DMS79 (cell line): ENCODE measurements at regions not wholly inside any gene's neighbourhood (a gene's known extent, or its start where the extent isn't known, plus 50 kb on each side); places are given as distances from the start of the nearest gene placed in this dataset.

Source experiments
- DNase-seq: peaks from one replicate; lab custom pipeline; 2025; lab: John Stamatoyannopoulos, UW

DNA sequence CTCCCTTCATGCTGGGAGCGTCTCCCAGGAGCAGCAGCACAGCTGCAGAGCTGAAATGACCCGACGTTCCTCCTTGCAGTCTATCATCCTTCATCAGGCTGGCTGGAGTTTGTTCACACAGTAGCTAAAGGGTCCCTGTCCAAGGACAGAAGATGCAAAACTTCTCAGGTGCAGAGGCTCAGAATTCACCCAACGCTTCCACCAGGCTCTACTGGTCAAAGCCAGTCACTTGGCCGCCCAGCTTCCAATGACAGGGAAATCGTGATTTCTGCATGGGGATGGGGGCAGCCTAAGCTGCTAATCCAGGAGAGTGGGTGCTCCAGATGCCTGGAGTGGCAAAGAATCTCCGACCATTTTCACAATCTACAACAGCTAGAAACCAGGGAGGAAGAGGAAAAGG, 97.0 kb upstream of the SALL3 start:
- no peak for DNase-seq

DNA sequence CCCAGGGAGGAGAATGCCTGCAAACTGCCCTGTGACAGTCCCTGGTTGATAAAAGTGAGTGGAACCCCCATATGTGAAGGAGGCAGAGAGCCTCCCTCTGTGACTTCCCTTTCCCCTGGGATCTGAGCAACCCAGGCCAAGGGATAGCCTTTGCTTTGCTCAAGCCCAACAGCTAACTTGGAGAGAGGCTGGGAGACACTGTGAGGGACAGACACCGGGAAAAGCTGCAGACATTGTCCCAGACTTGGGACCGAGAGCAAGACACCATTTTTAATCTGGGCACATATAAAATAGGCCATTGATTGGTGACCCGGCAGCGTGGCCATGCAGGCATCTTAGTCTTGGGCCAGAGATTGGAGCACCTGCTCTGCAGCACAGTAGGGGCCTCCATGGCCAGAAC, 96.1 kb upstream of the SALL3 start:
- no peak for DNase-seq

DNA sequence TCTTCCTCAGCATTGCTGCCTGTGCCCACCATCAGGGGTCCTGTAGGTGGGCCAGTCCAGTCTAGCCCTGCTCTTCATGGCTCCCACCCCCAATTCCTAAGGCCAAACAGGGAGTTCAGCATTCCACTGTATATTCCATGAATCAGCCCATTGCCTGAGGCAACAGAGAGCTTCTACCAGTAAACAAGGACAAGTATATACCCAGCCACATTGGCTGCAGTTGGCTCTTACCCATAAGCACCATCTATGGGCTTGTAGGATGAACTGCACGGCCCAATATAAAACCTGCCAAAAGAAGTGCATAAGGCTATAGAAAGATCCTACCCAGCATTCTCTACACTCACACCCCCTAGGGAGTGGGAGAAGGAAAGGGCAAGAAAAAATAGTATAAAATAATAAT, 95.1 kb upstream of the SALL3 start:
- DNase-seq = no peak

DNA sequence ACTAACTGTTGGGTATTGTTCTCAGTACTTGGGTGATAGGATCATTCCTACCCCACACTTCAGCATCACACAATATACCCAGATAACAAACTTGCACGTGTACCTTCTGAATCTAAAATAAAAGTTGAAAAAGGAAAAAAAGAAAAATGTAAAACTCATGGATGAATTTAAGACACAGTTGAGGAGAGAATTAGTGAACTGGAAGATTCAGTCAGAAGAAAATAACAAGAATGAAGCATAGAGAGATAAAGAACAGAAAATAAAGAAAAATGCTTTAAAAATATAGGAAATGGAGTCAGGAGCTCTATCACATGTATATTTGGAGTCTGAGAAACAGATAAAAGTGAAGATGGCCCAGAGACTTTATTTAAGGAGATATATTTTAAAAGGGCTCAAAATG, 90.4 kb upstream of the SALL3 start:
- no peak for DNase-seq

DNA sequence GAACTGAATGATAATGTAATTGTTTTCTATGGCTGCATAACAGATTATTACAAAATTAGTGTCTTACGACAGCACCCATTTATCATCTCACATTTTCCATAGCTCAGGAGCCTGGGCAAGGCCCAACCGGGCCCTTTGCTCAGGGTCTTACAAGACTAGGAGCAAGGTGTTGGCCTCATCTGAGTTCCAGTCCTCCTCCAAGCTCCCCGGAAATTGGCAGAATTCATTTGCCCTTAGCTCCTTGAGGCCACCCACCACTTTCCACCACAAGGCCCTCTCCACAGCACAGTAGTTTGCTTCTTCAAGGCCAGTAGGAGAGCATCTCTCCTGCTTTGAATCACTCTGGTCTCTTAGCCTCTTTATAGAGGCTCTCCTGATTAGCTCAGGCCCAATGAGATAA, 89.2 kb upstream of the SALL3 start:
- DNase-seq = no peak

DNA sequence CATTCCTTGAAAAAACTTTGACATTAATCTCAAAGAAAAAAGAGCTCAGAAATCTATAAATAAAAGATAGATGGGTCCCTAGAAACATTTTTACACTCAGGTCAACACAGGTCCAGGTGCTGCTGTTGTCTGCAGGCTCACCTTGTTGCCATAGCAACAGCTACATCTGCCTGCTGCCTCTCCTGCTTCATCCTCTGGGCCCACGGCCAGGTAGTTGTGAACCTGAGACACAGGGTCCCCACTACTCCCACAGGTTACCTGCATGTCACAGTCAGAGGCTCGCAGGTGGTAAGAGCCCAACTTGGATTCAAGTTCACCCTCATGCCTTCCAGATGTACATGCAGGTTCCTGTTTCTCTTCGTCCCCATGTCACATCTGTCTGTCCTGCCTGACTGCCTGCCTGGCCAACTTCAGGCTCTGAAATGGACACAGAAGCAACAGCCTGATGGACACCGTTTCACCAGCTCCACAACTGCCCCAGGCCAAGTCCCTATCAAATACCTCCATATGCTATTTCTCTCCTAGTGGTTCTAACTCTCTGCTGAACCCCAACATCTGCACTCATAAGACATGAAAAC, 88.3 kb upstream of the SALL3 start:
- DNase-seq = no peak

DNA sequence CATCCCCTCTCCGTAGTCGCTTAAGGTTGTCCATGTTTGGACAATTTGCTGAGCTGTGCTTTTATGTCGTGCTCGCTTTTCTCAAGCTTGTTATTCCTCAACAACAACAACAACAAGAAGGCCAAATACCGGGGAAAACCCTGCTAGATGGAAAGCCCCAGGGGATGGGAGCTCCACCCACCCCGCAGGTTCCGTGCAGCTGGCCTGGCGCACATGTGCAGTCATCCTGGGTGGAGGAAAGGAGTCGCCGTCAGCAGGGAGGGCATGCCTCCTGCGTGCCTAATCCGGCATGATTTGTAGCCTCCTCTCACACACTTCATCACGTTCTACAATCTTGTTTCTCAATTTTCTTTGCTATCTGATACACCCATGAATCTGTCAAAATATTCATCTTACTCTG, 87.4 kb upstream of the SALL3 start:
- no peak for DNase-seq

DNA sequence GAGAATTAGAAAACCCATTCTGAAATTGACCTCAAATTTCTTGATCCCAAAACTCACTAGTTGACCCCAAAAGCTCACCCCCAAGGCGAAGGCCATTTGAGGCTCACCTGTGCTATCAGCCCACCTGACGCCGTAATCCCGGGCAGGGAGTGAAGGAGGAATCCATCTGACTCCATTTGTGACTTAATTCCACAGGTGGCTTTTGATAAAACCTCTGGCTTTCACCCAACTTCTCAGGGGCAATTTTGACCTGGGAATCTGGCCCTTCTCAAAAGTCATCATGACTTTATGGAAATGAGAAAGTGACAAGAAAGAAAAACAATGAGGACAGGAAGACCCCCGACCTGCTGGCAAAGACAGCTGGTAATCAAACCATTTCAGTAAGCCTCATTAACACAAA, 86.9 kb upstream of the SALL3 start:
- no peak for DNase-seq

DNA sequence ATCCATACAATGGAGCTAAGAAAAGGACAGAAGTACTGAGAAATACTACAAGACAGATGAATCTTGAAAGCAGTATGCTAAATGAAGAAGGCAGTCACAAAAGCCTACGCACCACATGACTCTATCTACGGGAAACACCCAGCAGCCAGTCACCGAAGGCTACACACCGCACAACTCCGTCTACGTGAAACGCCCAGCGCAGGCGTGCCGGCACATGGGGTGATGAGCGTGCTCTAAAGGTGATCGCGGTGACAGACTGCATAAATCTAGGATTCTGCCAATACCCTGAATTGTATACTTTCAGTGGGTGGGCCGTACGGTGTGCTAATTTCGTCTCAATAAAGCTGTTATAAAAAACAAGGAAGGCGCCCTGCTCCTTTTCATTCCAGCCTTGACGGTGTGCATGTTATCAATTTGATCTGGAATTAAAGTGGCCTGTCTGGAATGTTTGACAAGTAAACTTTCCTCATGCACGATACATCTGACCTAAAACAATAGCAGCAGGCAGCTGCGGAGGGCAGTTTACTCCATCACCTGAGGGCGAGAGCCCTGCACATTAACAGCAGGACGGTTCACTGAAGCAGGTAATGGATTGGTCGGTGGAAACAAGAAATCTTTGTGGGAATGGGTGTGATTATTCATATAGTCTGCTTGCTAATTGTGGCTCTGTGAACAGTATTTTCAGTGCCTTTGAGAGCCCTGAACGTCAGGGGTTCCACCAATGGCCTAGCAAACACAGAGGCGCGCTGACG, 86.2 kb upstream of the SALL3 start:
- DNase-seq = no peak

DNA sequence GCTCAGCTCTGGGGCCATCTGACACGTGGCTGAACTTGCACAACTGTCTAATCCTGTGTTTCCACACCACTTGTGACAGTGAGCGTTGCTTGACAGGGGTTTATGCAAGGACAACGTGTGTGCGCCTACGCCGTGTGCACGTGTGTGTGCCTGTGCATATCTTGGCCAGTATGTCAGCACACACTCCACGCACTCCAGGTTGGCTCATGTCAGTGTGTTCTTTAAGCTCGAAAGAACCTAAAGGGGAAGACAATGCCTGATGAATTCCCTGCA, 85.6 kb upstream of the SALL3 start:
- DNase-seq = no peak

DNA sequence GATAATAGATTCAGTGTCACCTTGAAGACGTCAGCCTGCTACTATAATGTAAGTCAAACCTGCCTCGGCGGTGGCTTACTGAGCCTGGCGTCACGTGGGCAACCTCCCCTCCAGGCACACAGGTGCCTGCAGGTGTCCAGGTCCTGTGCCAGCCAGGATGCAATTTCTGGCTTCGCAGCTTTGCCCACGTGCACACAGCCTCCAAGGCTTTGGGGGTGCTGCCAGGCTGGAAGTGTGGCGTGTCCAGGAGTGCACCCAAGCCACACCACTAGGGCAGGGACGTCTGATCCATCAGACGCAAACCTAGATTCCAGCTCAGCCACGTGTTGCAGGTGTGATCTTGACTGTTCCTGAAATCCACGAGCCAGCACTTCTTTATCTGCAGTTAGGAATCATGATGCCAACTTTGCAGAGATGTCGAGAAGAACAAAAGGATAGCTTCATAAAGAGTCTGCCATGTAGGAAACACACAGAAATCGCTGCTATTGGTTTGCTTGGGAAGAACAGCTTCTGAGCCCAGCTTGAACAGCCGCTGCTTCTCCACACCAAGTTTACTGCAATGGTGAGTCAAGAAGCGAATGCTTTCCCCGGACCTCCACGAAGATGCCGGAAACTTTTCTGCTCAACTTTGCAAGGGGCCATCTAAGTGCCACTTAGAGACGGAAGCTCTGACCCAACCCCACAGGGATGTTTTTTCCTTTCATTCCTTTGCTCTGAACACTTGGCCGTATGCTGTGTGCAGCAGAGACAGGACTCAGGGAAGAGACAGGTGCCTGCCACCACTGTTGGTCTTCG, 84.2 kb upstream of the SALL3 start:
- DNase-seq = no peak

DNA sequence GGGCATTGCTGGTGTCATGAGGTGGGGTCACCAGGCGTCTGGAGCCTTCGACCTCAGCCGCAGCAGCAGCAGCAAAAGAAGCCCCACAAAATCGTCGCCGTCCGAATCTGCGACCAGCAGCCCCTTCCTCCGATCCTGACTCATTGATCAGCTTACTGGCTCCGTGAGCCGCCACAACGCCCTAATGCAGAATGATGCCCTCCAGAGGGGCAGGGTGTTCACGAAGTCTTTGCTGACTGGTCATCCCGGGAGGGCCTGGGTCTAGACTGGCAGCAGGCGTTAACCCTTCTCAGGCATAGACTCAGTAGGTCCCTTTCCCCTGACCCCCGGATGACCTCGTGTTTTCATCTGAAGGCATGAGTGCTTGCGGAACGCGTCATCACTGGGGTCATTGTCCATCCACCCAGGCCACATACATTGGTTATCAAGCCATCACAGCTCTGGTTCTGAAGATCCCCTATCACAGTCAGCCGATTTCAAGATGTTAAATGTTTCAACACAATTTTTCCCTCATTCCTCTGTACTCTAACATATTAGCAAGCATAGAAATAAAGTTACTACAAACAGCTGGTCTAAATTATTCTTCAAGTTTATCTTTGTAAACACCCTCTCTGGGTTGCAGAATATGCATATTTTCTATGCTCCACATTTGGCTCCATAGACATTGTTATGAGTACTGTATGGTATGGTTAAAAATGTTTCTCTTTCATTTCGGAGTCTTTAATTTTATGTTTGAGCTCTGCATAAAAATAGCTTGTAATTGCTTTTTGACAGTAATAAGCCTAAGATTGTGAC, 83.3 kb upstream of the SALL3 start:
- DNase-seq = no peak

DNA sequence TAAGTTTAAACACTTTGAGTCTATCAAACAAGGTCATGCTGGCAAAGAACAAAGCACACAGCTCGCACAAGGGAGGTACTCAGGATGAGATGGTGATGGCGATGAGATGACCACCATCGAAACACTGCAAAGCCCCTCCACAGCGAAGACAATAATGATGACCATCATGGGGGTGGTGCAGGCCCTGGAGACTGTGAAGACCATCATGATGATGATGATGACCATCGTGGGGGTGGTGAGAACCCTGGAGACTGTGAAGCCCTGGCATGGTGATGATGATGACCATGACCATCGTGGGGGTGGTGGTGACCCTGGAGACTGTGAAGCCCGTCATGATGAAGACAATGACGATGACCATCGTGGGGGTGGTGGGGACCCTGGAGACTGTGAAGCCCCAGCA, 81.6 kb upstream of the SALL3 start:
- no peak for DNase-seq

DNA sequence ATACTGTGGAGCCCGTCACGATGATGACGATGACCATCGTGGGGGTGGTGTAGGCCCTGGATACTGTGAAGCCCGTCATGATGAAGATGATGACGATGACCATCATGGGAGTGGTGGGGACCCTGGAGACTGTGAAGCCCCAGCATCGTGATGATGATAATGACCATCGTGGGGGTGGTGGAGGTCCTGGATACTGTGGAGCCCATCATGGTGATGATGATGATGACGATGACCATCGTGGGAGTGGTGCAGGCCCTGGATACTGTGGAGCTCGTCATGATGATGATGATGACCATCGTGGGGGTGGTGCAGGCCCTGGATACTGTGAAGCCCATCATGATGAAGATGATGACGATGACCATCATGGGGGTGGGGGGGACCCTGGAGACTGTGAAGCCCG, 81.0 kb upstream of the SALL3 start:
- DNase-seq = no peak

DNA sequence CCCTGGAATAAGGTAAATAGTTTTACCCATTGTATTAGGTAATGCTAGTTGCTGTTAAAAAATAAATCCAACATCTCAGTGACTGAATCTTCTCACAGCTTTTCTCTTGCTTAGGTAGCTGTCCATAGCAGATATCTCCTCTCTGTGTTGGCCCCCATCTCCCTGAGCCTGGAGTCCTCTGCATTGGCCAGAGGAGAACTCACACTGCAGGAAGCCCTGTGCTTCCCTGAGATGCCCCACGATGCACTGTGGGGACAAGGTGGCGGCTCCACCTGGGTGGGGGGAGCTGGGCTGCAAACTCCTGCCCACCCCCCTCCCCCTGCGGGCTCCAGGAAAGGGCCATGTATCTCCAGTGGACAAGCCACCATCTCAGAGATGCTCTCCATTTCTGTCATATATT, 80.4 kb upstream of the SALL3 start:
- DNase-seq = no peak

DNA sequence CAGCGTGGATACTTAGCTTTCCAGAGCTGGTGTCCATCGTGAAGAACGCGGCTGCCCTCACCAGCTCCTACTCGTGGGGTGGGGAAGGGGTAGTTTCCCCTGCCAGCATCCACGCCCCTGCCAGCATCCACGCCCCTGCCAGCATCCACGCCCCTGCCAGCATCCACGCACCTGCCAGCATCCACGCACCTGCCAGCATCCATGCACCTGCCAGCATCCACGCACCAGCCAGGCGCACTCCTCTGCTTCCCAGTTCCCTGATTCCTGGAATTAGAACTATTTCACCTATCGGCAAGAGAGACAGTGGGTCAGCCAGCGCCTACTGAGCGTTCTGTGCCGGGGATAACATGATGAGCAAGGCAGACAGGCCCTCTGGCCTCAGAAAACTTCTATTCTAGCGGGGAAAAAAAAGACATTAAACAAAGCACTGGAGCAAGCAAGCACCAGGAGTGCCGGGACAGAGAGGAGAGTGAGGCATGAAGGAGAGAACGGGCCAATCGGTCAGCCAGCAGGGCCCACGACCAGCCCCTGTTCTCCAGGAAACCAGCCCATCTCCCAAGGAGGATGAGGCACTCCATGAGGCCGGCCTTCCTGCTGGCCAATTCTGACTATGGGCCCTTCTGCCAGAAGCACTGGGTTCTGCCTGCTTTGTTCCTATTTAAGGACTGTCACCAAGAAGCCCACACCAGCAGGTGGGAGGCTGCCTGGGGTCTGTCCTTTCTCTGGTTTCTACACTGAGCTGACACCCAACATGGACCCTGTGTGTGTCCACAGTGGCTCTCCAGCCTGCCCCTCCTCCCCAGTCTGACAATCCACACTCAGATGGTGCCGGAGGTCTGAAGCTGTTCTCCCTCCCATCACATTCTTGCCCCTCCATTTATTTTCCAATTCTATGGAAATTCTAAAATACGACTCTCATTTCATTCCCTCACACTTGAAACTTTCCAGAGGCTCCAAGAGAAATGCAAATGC, 78.4 kb upstream of the SALL3 start:
- no peak for DNase-seq

DNA sequence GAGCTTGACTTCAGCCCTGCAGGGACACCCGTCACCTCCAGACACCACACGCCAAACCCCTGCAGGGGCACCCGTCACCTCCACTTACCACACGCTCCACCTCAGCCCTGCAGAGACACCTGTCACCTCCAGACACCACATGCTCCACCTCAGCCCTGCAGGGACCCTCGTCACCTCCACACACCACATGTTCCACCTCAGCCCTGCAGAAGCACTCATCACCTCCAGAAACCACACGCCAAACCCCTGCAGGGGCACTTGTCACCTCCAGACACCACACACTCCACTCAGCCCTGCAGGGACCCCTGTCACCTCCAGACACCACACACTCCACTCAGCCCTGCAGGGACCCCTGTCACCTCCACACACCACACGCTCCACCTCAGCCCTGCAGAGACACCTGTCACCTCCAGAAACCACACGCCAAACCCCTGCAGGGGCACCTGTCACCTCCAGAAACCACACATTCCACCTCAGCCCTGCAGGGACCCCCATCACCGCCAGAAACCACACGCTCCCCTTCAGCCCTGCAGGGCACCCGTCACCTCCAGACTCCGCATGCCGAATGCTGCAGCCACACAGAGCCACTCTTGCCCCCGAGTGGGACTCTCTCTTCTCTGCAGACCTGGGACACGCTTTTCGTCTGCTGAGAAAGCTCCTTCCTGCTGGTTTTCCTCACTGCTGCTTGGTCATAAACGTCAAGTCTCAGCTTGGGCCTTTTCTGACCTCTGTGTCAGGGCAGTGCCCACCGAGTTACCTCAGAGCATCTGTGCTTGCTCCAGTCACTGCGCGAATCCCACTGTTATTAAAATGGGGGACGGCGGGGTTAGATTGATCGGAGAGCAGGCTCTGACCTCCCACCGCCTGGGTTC, 77.5 kb upstream of the SALL3 start:
- no peak for DNase-seq

DNA sequence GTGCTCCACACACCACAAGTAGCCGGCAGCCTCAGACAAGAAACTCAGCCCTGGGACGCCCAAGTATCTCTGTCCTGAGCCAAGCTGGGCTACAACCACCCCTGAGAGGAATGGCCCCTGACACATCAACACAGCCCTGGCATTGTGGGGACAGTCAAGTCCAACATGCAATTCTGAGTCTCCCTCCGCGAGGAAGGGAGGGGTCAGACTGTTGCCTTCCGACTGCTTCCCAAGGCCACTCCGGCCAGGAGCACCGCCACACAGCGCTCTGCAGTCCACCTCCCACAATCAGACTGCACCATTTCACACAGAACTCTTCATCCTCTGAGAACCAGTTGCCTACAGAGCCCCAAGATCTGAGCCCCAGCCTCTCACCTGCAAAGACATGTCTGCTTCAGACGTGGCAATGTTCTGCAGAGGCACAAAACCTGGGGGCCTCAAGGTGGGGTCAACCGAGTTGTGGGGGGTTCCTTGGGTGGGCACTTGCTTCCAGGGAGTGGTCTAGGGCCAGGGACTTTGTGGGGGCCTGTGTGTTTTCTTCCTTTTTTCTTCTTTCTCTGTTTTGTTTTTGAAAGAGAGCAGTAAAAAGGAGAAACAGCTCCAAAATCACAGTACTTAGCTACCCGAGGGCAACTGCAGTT, 76.7 kb upstream of the SALL3 start:
- no peak for DNase-seq

DNA sequence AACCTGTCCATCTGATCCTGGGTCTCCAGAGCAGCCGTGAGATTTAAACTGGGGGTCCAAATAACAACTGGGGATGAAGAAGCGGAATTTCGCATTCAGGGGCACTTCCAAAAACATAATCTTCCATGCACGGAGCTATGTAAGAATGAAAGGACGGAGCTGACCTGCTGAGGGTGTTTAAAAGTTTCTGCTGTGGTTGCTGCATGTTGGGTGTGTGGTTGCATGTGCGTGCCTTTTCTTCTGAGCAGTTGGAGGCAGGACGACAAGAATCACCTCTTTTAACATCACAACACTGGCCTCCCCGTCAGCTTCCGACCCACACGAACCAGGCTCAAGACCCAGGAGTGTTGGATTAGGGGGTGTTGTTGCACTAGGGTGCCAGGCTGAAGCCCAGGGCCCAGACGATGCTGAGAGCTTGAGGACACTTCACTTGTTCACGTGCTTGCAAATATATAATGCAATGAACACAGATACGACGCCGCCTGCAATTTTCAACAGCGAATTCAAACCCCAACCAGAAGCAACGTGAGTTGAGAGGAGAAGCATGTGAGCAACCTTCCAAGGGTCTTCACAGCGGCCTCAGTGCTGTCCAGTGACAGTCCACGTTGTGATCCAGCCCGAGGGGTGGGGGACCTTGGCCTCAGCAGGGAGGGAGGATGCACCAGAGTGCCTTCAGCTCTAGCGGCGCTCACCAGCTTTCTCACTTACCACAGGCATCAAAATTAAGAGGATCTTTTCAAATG, 76.0 kb upstream of the SALL3 start:
- DNase-seq = no peak

DNA sequence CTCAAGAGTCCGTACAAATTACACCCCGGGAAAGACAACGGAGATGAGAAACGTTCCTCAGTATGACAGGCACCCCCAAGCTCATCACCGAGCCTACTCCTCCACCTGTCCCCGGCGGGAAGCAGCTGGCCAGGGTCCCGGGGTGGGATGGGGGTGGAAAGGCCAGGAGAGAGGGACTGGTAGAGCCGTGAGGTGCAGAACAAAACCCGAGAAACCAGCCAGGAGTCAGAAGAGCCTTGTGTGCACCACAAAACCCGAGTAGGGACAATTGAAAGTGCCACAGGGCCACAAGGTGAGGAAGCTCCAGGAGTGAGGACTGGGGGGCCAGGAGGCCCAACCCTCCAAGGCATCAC, 75.5 kb upstream of the SALL3 start:
- no peak for DNase-seq
